GM23248 (cell line): ENCODE measurements at regions not wholly inside any gene's neighbourhood (a gene's known extent, or its start where the extent isn't known, plus 50 kb on each side); places are given as distances from the start of the nearest gene placed in this dataset.
"Not testable (repeated sequence)": the region's sequence is repeated elsewhere in the genome, so short reads cannot be mapped to it uniquely, and the experiment has no call there.

ENCODE experiments used
- DNase-seq: peaks from one replicate; pipeline ENCODE4 v3.0.0-alpha.2; 2015
- H2AFZ ChIP-seq: fragments of 200-600 bp; sonication (generic); 2 replicates; pipeline ENCODE4 v1.6.1; 2016; ENCODE audit warnings: antibody characterized with exemption
- H3F3A ChIP-seq: fragments of 200-600 bp; sonication (generic); 2 replicates; pipeline ENCODE4 v1.6.1; 2016; ENCODE audit warnings: mild to moderate bottlenecking, antibody characterized with exemption, mixed run types; ENCODE audit not compliant: insufficient read depth
- H3K27ac ChIP-seq: fragments of 200-600 bp; sonication (generic); 2 replicates; pipeline ENCODE4 v1.5.1; 2016; ENCODE audit warnings: mild to moderate bottlenecking
- H3K27me3 ChIP-seq: fragments of 200-600 bp; sonication (generic); replicated peaks from 2 replicates; pipeline ENCODE4 v1.6.1; 2016; ENCODE audit warnings: mild to moderate bottlenecking; ENCODE audit not compliant: insufficient read depth
- H3K36me3 ChIP-seq: fragments of 200-600 bp; sonication (generic); 2 replicates; pipeline ENCODE4 v1.6.1; 2016; ENCODE audit warnings: low read depth, mild to moderate bottlenecking
- H3K4me1 ChIP-seq: fragments of 200-600 bp; sonication (generic); 2 replicates; pipeline ENCODE4 v1.6.1; 2016; ENCODE audit warnings: mild to moderate bottlenecking; ENCODE audit not compliant: insufficient read depth
- H3K4me2 ChIP-seq: fragments of 200-600 bp; sonication (generic); one replicate; pipeline ENCODE4 v1.6.1; 2016; ENCODE audit warnings: mild to moderate bottlenecking; ENCODE audit not compliant: unreplicated experiment
- H3K4me3 ChIP-seq: fragments of 200-600 bp; sonication (generic); 2 replicates; pipeline ENCODE4 v1.5.1; 2016; ENCODE audit warnings: mild to moderate bottlenecking
- H3K79me2 ChIP-seq: fragments of 200-600 bp; sonication (generic); 2 replicates; pipeline ENCODE4 v1.6.1; 2016; ENCODE audit warnings: mild to moderate bottlenecking; ENCODE audit not compliant: insufficient read depth
- H3K9ac ChIP-seq: fragments of 200-600 bp; sonication (generic); 2 replicates; pipeline ENCODE4 v1.6.1; 2016; ENCODE audit warnings: mild to moderate bottlenecking
- H3K9me2 ChIP-seq: fragments of 200-600 bp; sonication (generic); 2 replicates; pipeline ENCODE4 v1.6.1; 2016; ENCODE audit warnings: mixed run types, mild to moderate bottlenecking, moderate library complexity; ENCODE audit not compliant: insufficient read depth
- H3K9me3 ChIP-seq: fragments of 200-600 bp; sonication (generic); one replicate; pipeline ENCODE4 v1.6.1; 2017; ENCODE audit warnings: low read depth
- H4K20me1 ChIP-seq: fragments of 200-600 bp; sonication (generic); 2 replicates; pipeline ENCODE4 v1.6.0; 2016; ENCODE audit not compliant: insufficient read depth
- EZH2 ChIP-seq: fragments of 200-600 bp; sonication (generic); IDR thresholded peaks from 2 replicates; pipeline ENCODE4 v1.6.1; 2018; ENCODE audit warnings: antibody characterized with exemption, mild to moderate bottlenecking; ENCODE audit not compliant: insufficient read depth, poor library complexity, severe bottlenecking
- EZH2phosphoT487 ChIP-seq: fragments of 200-600 bp; sonication (generic); IDR thresholded peaks from 2 replicates; pipeline ENCODE4 v1.6.1; 2018; ENCODE audit warnings: antibody characterized with exemption, moderate library complexity, mild to moderate bottlenecking, low read depth; ENCODE audit not compliant: insufficient read depth
- WGBS, 2 experiments: methylation state at CpG; one replicate each; pipeline ENCODE4 v1.1.6; 2015 to 2017; ENCODE audit warnings: low lambda C conversion rate in 2 of 2, low coverage in 1 of 2; ENCODE audit errors: missing lambda C conversion rate in 2 of 2; 5-methylcytosine and 5-hydroxymethylcytosine counted together
- in situ Hi-C: fragments of 300-500 bp; cut with MboI; formaldehyde crosslinking; loops from 2 replicates; pipeline ENCODE4 v1.15.0; 2020

DNA sequence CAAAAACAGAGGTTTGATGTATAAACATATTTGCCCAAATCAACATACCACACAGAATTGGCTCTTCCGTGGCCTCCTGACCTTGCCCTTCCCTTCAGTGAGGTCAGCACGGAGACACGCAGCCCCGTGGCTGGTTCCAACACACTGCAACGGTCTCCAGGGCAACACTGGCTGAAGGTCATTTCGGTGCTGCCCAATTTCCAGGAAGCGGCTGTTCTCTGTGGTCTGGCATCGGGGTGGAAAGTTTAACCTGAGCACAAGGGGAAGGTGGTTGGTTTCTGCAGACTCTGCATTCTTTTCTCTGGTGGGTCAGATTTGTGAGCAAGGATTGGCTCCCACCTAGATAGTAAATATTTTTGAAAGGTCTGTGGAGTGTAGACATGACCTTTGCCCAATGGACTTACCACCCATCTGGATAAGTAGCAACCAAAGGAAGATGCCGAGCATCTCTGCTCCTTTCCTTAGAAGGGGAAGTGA lies 177.6 kb upstream of the PHACTR1 start:
- H3K4me3 ChIP-seq = no peak overlapping the region
- H3F3A ChIP-seq = no peaks in the 10 kb centered on the region
- H3K4me2 ChIP-seq = no peak overlapping the region
- no peaks in the 10 kb centered on the region for H3K27me3 ChIP-seq
- H4K20me1 ChIP-seq = no peaks in the 10 kb centered on the region
- TF ChIP-seq EZH2 (no peak), EZH2phosphoT487 (no peak)
- H3K9ac ChIP-seq = no peak overlapping the region
- in situ Hi-C loops = no loop called here
- no peaks in the 10 kb centered on the region for H3K79me2 ChIP-seq
- no peak overlapping the region for H2AFZ ChIP-seq
- H3K9me2 ChIP-seq = no peaks in the 10 kb centered on the region
- no peaks in the 10 kb centered on the region for H3K9me3 ChIP-seq
- 67 to 79% methylated on average over 9 of the region's 9 CpGs for WGBS, 2 experiments
- H3K36me3 ChIP-seq = no peaks in the 10 kb centered on the region
- H3K4me1 ChIP-seq = no peaks in the 10 kb centered on the region; the same call in 1 of the 2 replicates
- no peak overlapping the region for H3K27ac ChIP-seq
- DNase-seq = no peak

DNA sequence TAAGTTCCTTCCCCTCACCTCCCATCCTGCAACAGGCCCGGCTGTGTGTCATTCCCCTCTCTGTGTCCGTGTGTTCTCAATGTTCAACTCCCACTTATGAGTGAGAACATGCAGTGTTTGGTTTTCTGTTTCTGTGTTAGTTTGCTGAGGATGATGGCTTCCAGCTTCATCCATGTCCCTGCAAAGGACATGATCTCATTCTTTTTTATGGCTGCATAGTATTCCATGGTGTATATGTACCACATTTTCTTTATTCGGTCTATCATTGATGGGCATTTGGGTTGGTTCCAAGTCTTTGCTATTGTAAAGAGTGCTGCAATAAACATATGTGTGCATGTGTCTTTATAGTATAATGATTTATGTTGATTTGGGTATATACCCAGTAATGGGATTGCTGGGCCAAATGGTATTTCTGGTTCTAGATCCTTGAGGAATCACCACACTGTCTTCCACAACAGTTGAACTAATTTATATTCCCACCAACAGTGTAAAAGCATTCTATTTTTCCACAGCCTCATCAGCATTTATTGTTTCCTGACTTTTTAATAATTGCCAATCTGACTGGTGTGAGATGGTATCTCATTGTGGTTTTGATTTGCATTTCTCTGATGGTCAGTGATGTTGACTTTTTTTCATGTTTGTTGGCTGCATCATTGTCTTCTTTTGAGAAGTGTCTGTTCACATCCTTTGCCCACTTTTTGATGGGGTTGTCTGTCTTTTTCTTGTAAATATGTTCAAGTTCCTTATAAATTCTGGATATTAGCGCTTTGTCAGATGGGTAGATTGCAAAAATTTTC lies 174.1 kb upstream of the PHACTR1 start:
- peaks cover 18% of the 10 kb centered on the region for H3K4me1 ChIP-seq
- H3K27ac ChIP-seq, H2AFZ ChIP-seq, H3K79me2 ChIP-seq, H3K9me2 ChIP-seq, DNase-seq, H3K36me3 ChIP-seq, H4K20me1 ChIP-seq, H3K9ac ChIP-seq, H3K27me3 ChIP-seq, H3K9me3 ChIP-seq, H3K4me2 ChIP-seq, in situ Hi-C loops, H3K4me3 ChIP-seq: not testable (repeated sequence)
- H3F3A ChIP-seq = peaks cover 12% of the 10 kb centered on the region
- WGBS, 2 experiments = 96 to 98% methylated on average over 4 of the region's 4 CpGs

DNA sequence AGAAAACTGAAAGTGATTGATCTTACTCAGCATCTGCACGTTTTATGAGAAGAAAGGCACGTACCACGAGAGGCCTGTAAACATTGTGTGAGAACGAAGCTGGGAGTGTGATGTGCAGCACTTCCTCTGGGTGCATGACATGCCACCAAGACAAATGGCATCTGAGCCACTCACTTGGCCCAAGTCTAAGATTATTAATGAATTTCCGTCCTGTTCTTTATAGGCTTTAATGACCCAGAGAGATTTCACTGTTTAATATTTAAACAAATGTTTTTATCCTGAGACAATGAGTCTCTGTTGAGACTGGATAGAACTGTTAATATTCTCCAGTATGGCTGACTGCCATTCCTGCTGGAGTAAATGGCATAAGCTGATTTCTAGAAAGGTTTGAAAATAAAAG lies 172.6 kb upstream of the PHACTR1 start:
- H3K9me3 ChIP-seq = no peaks in the 10 kb centered on the region
- H3K27ac ChIP-seq = no peak overlapping the region
- in situ Hi-C loops = no loop called here
- H3K9me2 ChIP-seq = no peaks in the 10 kb centered on the region
- no peaks in the 10 kb centered on the region for H4K20me1 ChIP-seq
- no peaks in the 10 kb centered on the region for H3K79me2 ChIP-seq
- H3K4me1 ChIP-seq = peaks cover 26% of the 10 kb centered on the region
- TF ChIP-seq EZH2 (no peak), EZH2phosphoT487 (no peak)
- peaks cover 17% of the 10 kb centered on the region for H3F3A ChIP-seq
- no peaks in the 10 kb centered on the region for H3K36me3 ChIP-seq
- no peak overlapping the region for H3K9ac ChIP-seq
- no peak overlapping the region for H2AFZ ChIP-seq
- no peaks in the 10 kb centered on the region for H3K27me3 ChIP-seq
- no peak overlapping the region for H3K4me2 ChIP-seq
- WGBS, 2 experiments = 88 to 95% methylated on average over 5 of the region's 5 CpGs
- no peak for DNase-seq
- no peak overlapping the region for H3K4me3 ChIP-seq

DNA sequence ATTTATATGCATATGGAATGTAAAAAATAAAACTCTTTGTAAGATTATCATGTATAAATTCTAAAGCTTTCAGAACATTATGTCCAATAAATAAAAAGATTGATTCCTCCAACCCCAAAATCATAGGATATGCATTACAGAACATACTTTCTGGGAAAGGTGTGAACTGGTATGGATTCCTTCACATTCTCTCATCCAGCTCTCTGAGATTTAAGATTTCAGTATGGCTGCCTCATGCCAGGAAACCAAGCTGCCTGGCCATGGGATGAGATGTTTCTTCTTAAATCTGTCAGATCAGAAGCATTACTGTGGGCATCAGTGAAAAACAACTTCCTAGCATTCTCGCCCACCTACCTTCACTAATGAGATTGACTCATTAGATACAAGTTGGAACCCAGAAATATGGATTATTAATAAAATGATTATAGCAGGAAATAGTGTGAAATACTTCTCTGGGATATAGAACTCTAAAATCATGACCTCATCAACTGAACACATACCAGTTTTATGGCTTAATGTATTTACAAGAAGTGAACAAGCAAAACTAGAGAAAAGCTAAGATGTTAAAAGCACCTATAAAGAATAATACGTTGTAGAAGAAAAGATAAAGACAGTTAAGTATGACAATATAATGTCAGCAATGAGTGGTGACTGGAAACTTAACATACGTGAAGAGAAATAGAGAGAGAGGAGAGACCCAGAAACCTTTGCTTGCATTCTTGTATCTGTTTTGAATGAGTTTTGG lies 171.6 kb upstream of the PHACTR1 start:
- no peaks in the 10 kb centered on the region for H4K20me1 ChIP-seq
- peak overlapping the region; percentile 42 for H3K4me2 ChIP-seq
- H3K4me3 ChIP-seq = no peak overlapping the region
- H3K27ac ChIP-seq = no peak overlapping the region
- H3K9me2 ChIP-seq = no peaks in the 10 kb centered on the region
- in situ Hi-C loops = no loop called here
- no peak for DNase-seq
- 90 to 91% methylated on average over 3 of the region's 3 CpGs for WGBS, 2 experiments
- no peaks in the 10 kb centered on the region for H3K9me3 ChIP-seq
- H3K27me3 ChIP-seq = no peaks in the 10 kb centered on the region
- peaks cover 26% of the 10 kb centered on the region for H3K4me1 ChIP-seq
- H2AFZ ChIP-seq = no peak overlapping the region
- H3K9ac ChIP-seq = no peak overlapping the region
- peaks cover 17% of the 10 kb centered on the region for H3F3A ChIP-seq
- H3K79me2 ChIP-seq = no peaks in the 10 kb centered on the region
- no peaks in the 10 kb centered on the region for H3K36me3 ChIP-seq
- TF ChIP-seq EZH2phosphoT487 = no peak
- TF ChIP-seq EZH2 = no peak
